SK-N-SH (cell line): ENCODE measurements at regions not wholly inside any gene's neighbourhood (a gene's known extent, or its start where the extent isn't known, plus 50 kb on each side); places are given as distances from the start of the nearest gene placed in this dataset.

Experiments
- CTCF ChIP-seq: fragments of 200-600 bp; sonication (generic); IDR thresholded peaks from 2 replicates; pipeline ENCODE4 v1.6.1; 2017; ENCODE audit warnings: antibody characterized with exemption, mild to moderate bottlenecking, moderate library complexity
- EZH2phosphoT487 ChIP-seq: fragments of 200-600 bp; sonication (generic); IDR thresholded peaks from 2 replicates; pipeline ENCODE4 v1.6.1; 2017; ENCODE audit warnings: low read depth, mixed run types, mild to moderate bottlenecking, antibody characterized with exemption, moderate library complexity, borderline replicate concordance
- FOXM1 ChIP-seq: IDR thresholded peaks from 2 replicates; pipeline ENCODE4 v1.4.0; 2012; ENCODE audit warnings: low read depth, mild to moderate bottlenecking
- GABPA ChIP-seq: IDR thresholded peaks from 2 replicates; pipeline ENCODE4 v1.4.0; 2012; ENCODE audit warnings: low read depth, mild to moderate bottlenecking
- JUND ChIP-seq: IDR thresholded peaks from 2 replicates; pipeline ENCODE4 v1.4.0; 2012
- MAX ChIP-seq: IDR thresholded peaks from 2 replicates; pipeline ENCODE4 v1.4.0; 2012; ENCODE audit warnings: low read depth
- NRF1 ChIP-seq: IDR thresholded peaks from 2 replicates; pipeline ENCODE4 v1.6.1; 2012; ENCODE audit warnings: low read depth, mild to moderate bottlenecking, low read length
- REST ChIP-seq: IDR thresholded peaks from 2 replicates; pipeline ENCODE4 v1.6.1; 2012; ENCODE audit warnings: mild to moderate bottlenecking, low read depth, low read length, moderate library complexity
- SIN3A ChIP-seq: IDR thresholded peaks from 2 replicates; pipeline ENCODE4 v1.6.1; 2012; ENCODE audit warnings: low read depth, mild to moderate bottlenecking, low read length, moderate library complexity, borderline replicate concordance
- TAF1 ChIP-seq: IDR thresholded peaks from 2 replicates; pipeline ENCODE4 v1.6.1; 2012; ENCODE audit warnings: low read depth, mild to moderate bottlenecking, low read length, moderate library complexity, borderline replicate concordance
- YY1 ChIP-seq: IDR thresholded peaks from 2 replicates; pipeline ENCODE4 v1.4.0; 2012; ENCODE audit warnings: low read depth, mild to moderate bottlenecking
- ZBTB33 ChIP-seq: IDR thresholded peaks from 2 replicates; pipeline ENCODE4 v1.4.0; 2012; ENCODE audit warnings: low read depth, borderline replicate concordance

GRCh38 chr11:19633276-19633675 is 79.4 kb upstream of the NAV2 start:
- no peak for TF ChIP-seq EZH2phosphoT487
- no peak for TF ChIP-seq CTCF
- TF ChIP-seq REST: no peak
- no peak for TF ChIP-seq SIN3A
- no peak for TF ChIP-seq YY1
- no peak for TF ChIP-seq TAF1
- no peak for TF ChIP-seq ZBTB33
- no peak for TF ChIP-seq FOXM1
- no peak for TF ChIP-seq GABPA
- TF ChIP-seq JUND: no peak
- TF ChIP-seq MAX: no peak
- TF ChIP-seq NRF1: no peak
